ENCODE measurements at regions not wholly inside any gene's neighbourhood (a gene's known extent, or its start where the extent isn't known, plus 50 kb on each side); places are given as distances from the start of the nearest gene placed in this dataset.

- TF ChIP-seq PAX5 (IDR thresholded peaks at IDR 0.05; ENCODE audit: insufficient read depth, low read length, severe bottlenecking): no peak
- TF ChIP-seq TAF1 (IDR thresholded peaks at IDR 0.05; ENCODE audit: low read depth, low read length): no peak
These were observed 220.5 kb upstream of the SLCO3A1 start for GRCh38 chr15:91632981-91633380.

All from GM12891 (cell line).